ENCODE measurements at regions not wholly inside any gene's neighbourhood (a gene's known extent, or its start where the extent isn't known, plus 50 kb on each side); places are given as distances from the start of the nearest gene placed in this dataset.

DNA sequence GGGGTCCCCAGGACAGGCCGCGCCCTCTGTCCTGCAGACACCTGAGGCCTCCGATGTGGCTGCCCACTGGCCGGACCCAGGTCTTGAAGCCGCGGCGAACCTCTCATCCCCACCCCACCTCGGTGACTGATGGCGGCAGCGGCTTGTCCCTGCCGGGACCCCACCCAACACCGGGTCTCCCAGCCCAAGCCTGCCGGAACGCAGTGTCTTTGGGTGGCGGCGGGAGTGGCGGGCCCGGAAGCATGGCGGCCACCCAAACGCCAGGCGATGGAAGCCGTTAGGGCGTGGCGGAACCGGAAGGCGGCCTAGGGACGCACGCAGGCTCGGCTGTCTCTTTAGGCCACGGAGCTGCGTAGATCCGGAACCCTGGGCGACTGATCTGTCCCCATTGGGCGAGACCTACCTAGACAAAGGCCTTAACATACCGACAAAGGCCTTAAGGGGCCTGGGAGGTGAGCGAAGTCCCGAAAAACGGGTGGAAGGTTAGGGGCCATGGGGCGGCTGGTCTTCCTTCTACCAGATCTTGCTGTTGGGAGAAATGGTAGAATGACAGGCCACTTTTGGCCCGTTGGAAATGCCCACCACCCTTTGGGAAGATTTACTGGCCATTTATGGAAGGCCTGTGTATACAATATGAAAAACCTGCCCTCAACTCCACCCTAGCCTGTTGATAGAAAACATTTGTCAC lies 94.6 kb upstream of the SMC2 start:
- H3K27me3 ChIP-seq (ENCODE audit: insufficient read depth, low read length): no peaks in the 10 kb centered on the region
- no peaks in the 10 kb centered on the region for H3K79me2 ChIP-seq (ENCODE audit: insufficient read depth, low read length)
- no peak for TF ChIP-seq EZH2 (IDR thresholded peaks at IDR 0.05; ENCODE audit: borderline replicate concordance, low read length)
- TF ChIP-seq, protein P1, sequence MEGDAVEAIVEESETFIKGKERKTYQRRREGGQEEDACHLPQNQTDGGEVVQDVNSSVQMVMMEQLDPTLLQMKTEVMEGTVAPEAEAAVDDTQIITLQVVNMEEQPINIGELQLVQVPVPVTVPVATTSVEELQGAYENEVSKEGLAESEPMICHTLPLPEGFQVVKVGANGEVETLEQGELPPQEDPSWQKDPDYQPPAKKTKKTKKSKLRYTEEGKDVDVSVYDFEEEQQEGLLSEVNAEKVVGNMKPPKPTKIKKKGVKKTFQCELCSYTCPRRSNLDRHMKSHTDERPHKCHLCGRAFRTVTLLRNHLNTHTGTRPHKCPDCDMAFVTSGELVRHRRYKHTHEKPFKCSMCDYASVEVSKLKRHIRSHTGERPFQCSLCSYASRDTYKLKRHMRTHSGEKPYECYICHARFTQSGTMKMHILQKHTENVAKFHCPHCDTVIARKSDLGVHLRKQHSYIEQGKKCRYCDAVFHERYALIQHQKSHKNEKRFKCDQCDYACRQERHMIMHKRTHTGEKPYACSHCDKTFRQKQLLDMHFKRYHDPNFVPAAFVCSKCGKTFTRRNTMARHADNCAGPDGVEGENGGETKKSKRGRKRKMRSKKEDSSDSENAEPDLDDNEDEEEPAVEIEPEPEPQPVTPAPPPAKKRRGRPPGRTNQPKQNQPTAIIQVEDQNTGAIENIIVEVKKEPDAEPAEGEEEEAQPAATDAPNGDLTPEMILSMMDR (IDR thresholded peaks at IDR 0.05; ENCODE audit: low read length): no peak
- no peak overlapping the region for H3K4me2 ChIP-seq (ENCODE audit: low read length)
- H3K9me3 ChIP-seq (ENCODE audit: low read length): no peaks in the 10 kb centered on the region
- H3F3A ChIP-seq (ENCODE audit: insufficient read depth, low read length): no peaks in the 10 kb centered on the region
- no peaks in the 10 kb centered on the region for H3K4me1 ChIP-seq (ENCODE audit: insufficient read depth, low read length, severe bottlenecking)
- H4K20me1 ChIP-seq (ENCODE audit: insufficient read depth, low read length): no peaks in the 10 kb centered on the region
- H3K9ac ChIP-seq (ENCODE audit: low read length): no peak overlapping the region
- no peaks in the 10 kb centered on the region for H3K9me2 ChIP-seq (ENCODE audit: low read depth, low read length)
- H2AFZ ChIP-seq (ENCODE audit: low read length): no peak overlapping the region
- H3K4me3 ChIP-seq (ENCODE audit: low read depth, low read length, poor library complexity, severe bottlenecking): no peak overlapping the region
- H3K36me3 ChIP-seq (ENCODE audit: insufficient read depth, low read length): no peaks in the 10 kb centered on the region
- no peak overlapping the region for H3K27ac ChIP-seq (ENCODE audit: low read depth, low read length, poor library complexity, severe bottlenecking)

DNA sequence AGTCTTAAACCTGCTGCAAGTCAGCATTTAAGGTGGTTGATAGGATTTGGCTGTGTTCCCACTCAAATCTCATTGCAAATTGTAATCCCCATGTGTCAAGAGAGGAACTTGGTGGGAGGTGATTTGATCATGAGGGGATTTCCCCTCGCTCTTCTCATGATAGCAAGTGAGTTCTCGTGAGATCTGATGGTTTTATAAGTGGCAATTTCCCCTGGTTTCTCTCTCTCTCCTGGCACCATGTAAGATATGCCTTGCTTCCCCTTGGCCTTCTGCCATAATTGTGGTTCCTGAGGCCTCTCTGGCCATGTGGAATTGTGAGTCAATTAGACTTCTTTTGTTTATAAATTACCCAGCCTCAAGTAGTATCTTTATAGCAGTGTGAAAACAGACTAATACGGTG lies 84.3 kb upstream of the SMC2 start:
- H3K27me3 ChIP-seq (ENCODE audit: insufficient read depth, low read length): no peaks in the 10 kb centered on the region
- no peaks in the 10 kb centered on the region for H3K9me2 ChIP-seq (ENCODE audit: low read depth, low read length)
- no peaks in the 10 kb centered on the region for H3K9me3 ChIP-seq (ENCODE audit: low read length)
- TF ChIP-seq, protein P1 (IDR thresholded peaks at IDR 0.05; ENCODE audit: low read length): no peak
- no peak for TF ChIP-seq EZH2 (IDR thresholded peaks at IDR 0.05; ENCODE audit: borderline replicate concordance, low read length)
- H3K9ac ChIP-seq (ENCODE audit: low read length): no peak overlapping the region
- no peak overlapping the region for H2AFZ ChIP-seq (ENCODE audit: low read length)
- no peak overlapping the region for H3K4me2 ChIP-seq (ENCODE audit: low read length)
- no peak overlapping the region for H3K4me3 ChIP-seq (ENCODE audit: low read depth, low read length, poor library complexity, severe bottlenecking)
- no peaks in the 10 kb centered on the region for H3K79me2 ChIP-seq (ENCODE audit: insufficient read depth, low read length)
- H3K27ac ChIP-seq (ENCODE audit: low read depth, low read length, poor library complexity, severe bottlenecking): no peak overlapping the region
- H3K36me3 ChIP-seq (ENCODE audit: insufficient read depth, low read length): no peaks in the 10 kb centered on the region
- no peaks in the 10 kb centered on the region for H3F3A ChIP-seq (ENCODE audit: insufficient read depth, low read length)
- H4K20me1 ChIP-seq (ENCODE audit: insufficient read depth, low read length): no peaks in the 10 kb centered on the region
- H3K4me1 ChIP-seq (ENCODE audit: insufficient read depth, low read length, severe bottlenecking): no peaks in the 10 kb centered on the region

DNA sequence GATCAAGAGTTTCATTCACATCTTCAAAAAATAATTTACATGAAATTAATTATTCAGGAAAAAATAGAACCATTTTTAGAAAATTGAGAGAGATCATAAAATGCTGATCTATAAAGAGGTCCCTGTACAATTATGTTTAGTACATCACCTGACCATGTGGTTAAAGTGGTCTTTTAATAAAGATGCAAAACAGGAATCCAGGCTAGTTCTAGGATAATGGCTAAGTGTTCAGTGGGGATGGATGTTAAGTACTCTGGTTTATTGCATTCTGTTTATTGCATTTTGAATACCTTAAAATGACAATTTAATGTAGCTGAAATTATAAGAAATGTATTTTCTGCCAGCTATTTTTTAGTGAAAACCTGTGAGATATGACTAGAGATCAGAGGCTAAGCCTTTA lies 72.0 kb upstream of the SMC2 start:
- TF ChIP-seq EZH2 (IDR thresholded peaks at IDR 0.05; ENCODE audit: borderline replicate concordance, low read length): no peak
- TF ChIP-seq, protein P1 (IDR thresholded peaks at IDR 0.05; ENCODE audit: low read length): no peak
- no peaks in the 10 kb centered on the region for H3K79me2 ChIP-seq (ENCODE audit: insufficient read depth, low read length)
- H3K9ac ChIP-seq (ENCODE audit: low read length): no peak overlapping the region
- no peaks in the 10 kb centered on the region for H3F3A ChIP-seq (ENCODE audit: insufficient read depth, low read length)
- H3K4me2 ChIP-seq (ENCODE audit: low read length): no peak overlapping the region
- no peaks in the 10 kb centered on the region for H3K27me3 ChIP-seq (ENCODE audit: insufficient read depth, low read length)
- H2AFZ ChIP-seq (ENCODE audit: low read length): no peak overlapping the region
- H4K20me1 ChIP-seq (ENCODE audit: insufficient read depth, low read length): no peaks in the 10 kb centered on the region
- H3K4me3 ChIP-seq (ENCODE audit: low read depth, low read length, poor library complexity, severe bottlenecking): no peak overlapping the region
- no peaks in the 10 kb centered on the region for H3K9me3 ChIP-seq (ENCODE audit: low read length)
- no peaks in the 10 kb centered on the region for H3K36me3 ChIP-seq (ENCODE audit: insufficient read depth, low read length)
- no peak overlapping the region for H3K27ac ChIP-seq (ENCODE audit: low read depth, low read length, poor library complexity, severe bottlenecking)
- no peaks in the 10 kb centered on the region for H3K9me2 ChIP-seq (ENCODE audit: low read depth, low read length)
- H3K4me1 ChIP-seq (ENCODE audit: insufficient read depth, low read length, severe bottlenecking): no peaks in the 10 kb centered on the region
